NCI-H748 (cell line): ENCODE measurements at regions not wholly inside any gene's neighbourhood (a gene's known extent, or its start where the extent isn't known, plus 50 kb on each side); places are given as distances from the start of the nearest gene placed in this dataset.

ENCODE experiments used
- DNase-seq: peaks from one replicate; lab custom pipeline; 2025; ENCODE audit not compliant: unreplicated experiment; lab: John Stamatoyannopoulos, UW

DNA sequence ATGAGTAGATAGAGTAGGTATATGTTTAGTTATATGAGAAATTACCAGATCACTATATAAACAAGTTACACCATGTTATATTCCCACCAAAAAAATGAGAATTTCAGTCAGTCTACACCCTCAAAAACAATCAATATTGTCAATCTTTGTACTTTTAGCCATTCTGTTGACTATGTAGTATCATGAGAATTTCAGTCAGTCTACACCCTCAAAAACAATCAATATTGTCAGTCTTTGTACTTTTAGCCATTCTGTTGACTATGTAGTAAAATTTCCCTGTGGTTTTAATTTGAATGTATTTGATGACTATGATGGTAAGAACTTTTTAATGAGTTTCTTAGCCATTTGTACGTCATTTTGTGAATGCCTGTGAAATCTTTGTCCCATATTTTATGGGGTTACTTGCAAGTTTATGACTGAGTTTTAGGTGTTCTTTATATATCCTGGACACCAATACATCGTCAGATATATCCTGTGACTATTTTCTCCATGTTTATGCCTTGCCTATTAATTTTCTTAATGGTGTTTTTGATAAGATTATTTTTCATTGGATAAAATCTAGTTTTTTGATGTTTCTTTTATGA lies 528.4 kb upstream of the SPHKAP start:
- no peak for DNase-seq

- DNase-seq, result no peak
Observed at GRCh38 chr2:228707846-228708245, 526.4 kb upstream of the SPHKAP start.

DNA sequence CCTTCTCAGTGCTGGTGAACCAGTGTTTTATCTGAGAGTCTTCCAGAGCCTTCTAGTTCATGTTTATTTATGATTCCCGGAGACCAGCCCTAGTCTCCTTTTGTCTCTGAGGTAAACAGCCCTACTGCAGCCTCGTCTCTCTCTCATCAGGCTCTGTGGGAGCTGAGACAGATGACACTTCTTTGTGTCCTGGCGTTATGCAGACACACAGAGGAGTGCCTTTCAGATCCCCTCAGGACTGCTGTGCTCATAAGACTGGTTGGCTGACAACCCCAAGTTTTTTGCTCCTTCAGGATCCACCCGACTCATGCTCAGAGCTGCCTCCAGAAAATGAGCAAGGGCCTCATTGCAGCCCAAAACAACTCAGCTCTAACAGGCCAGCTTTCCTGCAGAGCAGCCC lies 523.8 kb upstream of the SPHKAP start:
- DNase-seq, result peak; percentile 27

GRCh38 chr2:228703152-228703551 lies 521.7 kb upstream of the SPHKAP start:
- DNase-seq, result peak; percentile 32

DNA sequence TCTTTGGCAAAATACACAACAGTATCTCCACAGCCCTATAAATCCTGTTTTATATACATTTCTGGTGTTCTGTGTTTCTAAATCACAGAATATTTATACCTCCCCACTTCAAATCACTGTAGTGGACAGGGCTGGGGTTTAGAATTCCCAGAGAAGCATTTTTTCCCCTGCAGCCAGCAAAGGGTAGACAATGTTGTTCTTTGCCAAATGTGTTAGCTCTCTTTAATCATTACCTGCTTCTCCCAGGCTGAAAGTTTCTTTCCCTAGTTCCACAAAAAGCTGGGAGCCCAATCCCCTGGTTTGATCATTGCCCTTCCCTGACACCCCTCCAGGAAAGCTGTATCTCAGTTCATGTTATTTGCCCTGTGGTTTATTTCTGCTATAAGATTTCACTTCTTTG lies 520.0 kb upstream of the SPHKAP start:
- no peak for DNase-seq

DNA sequence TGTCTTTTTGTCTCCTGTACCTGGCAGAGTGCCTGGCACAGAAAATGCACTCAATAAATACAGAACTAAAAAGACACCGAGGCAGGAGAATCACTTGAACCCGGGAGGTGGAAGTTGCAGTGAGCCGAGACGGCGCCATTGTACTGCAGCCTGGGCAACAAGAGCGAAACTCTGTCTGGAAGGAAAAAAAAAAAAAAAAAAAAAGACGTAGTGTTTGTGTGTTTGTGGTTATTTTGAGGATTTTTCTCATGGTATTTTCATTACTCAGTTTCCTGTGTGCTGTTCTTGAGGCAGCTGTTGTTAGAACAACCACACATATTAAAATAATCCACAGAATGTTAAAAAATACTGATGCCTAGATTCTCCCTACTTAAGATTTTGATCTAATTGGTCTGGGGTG lies 519.2 kb upstream of the SPHKAP start:
- DNase-seq, result no peak

DNA sequence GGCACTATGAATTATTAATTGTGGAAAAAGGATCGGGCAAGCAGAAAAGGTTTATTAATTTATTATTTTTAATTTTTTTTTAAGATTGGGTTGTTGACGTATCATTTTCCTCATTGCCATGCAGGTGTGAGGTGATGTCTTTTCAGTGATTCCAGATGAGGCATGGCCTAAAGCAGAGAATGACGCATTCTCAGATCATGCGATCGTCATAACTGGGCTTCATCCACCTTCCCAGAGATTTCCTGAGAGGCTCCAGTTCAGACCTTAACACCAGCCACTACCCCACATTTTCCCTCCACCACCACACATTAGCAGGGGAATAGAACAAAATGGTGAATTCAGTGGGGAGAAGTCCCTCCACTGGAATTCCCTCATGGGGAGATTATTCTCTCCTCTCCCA lies 518.4 kb upstream of the SPHKAP start:
- DNase-seq, result no peak

DNA sequence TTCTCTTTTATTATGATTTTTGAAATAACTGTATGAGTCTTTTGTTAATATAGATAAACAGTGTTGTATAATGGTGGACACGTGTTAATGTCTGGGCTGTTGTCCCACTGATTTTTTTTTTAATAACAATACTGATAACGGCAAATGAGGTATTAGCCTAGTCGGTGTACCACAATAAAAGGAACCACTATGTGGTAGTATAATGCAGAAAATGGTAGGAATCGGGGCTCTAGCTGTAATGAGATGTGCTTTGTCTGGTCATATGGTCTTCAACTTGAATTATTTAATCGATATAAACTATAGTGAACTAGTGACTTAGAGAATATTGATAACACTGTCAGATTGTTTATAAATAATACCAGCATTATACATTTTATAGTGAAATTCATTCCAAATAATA lies 517.9 kb upstream of the SPHKAP start:
- DNase-seq, result peak; percentile 6

- no peak for DNase-seq
Observed at GRCh38 chr2:228698963-228699362, 517.5 kb upstream of the SPHKAP start.

DNA sequence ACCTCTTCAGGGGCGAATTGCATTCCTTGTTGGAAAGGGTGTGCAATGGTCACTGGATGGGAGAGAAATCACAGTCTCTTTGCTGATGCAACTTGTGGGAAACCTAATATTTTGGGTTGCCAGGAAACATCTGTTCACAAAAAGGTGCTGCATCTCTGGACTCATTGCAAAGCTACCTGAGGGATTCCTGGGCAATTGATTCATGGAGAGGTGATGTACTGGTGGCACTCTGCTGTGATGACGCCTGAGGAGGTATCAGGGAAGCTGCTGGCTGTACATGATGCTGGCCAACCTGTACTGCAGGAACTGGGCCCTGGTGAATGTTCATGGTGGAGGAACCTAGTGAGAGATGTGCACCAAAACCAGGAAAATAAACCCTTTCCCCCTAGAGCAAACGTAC lies 516.0 kb upstream of the SPHKAP start:
- no peak for DNase-seq

DNA sequence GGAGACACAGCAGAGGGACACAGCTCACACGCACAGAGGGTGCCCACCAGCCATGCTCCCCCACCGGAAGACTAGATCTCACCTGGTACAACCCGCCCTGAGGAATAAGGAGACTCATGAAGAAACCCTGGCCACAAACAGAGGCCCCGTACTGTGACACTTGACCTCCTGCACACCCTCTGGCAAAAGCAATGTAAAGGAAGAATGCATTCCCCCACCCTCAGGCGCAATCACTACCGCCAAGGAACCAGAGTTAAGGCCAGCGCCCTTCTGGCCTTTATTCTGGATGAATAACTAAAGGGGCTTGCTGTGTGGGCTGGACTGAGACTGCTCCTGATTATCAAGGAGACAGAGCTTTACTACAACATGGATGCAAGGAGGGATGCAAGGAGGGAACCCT lies 509.2 kb upstream of the SPHKAP start:
- DNase-seq, result no peak

- DNase-seq, result peak; percentile 62
Observed at GRCh38 chr2:228689053-228689452, 507.6 kb upstream of the SPHKAP start.

- DNase-seq, result peak; percentile 45
Observed at GRCh38 chr2:228688007-228688645, 506.6 kb upstream of the SPHKAP start.

GRCh38 chr2:228681979-228682378 lies 500.5 kb upstream of the SPHKAP start:
- no peak for DNase-seq

GRCh38 chr2:228681426-228681825 lies 499.9 kb upstream of the SPHKAP start:
- peak; percentile 8 for DNase-seq

DNA sequence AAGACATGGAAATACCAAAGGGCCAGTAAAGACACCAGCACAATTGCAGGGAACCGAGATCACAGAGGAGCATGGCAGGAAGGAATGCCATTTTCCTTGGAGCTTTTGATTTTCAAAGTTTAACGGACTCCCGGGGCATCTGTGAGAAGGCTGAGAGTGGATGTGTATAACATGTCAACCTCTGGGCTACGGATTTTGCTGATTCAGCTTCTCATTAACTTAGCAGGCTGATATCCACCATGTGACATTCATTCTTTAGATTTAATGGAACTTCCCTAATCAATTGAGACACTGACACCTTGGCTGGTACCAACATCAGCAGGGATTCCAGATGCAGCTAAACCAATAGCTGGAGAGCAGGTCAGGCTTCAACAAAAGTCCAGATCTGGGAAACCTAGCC lies 496.6 kb upstream of the SPHKAP start:
- DNase-seq, result no peak

GRCh38 chr2:228675646-228676045 lies 494.2 kb upstream of the SPHKAP start:
- DNase-seq, result no peak

DNA sequence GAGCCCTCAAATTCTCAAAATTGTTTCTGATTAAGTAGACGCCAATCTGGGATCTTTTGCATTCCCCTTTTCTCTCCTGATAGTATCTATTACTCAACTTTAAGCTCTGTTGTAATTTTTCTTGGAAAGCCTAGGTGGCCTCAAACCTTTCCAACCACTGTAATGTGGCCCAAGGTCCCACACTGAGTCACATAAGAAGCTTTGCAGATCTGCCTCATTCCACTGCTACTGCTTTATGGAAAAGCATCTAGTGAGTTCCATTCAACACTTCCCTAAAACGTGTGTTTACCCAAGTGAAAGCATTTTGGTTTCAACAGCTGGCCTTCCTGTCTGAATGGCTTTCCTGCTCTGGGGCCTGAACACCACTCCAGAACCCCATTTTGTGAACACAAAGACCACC lies 493.6 kb upstream of the SPHKAP start:
- no peak for DNase-seq

- peak; percentile 6 for DNase-seq
Observed at GRCh38 chr2:228673876-228674554, 492.5 kb upstream of the SPHKAP start.

GRCh38 chr2:228669690-228670089 lies 488.2 kb upstream of the SPHKAP start:
- DNase-seq, result no peak

DNA sequence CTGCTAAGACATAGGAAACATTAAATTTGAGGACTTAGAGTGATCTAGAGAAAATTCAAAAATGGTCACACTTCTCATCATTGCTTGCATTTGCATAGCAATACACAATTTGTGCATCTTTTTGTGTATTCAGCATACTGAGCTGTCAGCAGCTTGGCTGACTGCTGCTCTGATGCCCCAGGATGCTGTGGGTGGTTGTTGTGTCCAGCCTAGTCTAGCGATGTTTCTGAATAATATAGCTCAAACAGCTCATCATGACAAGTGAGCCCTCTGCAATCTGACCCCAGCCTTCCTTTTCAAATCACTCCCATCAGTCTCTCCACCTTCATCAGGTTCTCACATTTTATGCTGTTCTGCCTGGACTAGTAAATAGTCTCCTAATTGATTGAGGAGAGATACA lies 483.7 kb upstream of the SPHKAP start:
- no peak for DNase-seq

DNA sequence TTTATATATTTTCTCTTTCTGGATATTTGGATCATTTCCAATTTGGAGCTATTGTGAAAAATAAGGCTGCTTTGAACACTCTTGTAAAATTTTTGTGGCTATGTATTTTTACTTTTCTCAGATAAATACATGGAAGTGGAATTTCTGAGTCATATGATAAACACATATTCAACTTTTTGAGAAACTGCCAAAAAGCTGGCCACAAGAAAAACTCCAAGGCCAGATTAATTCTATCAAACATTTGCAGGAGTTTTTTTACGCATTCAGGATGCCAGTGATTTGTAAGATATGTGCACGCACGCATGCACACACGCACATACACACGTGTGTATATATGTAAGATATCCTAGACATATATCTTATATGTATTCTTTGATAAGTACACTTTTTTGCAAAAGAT lies 477.5 kb upstream of the SPHKAP start:
- DNase-seq, result no peak
